ENCODE measurements at regions not wholly inside any gene's neighbourhood (a gene's known extent, or its start where the extent isn't known, plus 50 kb on each side); places are given as distances from the start of the nearest gene placed in this dataset.

DNA sequence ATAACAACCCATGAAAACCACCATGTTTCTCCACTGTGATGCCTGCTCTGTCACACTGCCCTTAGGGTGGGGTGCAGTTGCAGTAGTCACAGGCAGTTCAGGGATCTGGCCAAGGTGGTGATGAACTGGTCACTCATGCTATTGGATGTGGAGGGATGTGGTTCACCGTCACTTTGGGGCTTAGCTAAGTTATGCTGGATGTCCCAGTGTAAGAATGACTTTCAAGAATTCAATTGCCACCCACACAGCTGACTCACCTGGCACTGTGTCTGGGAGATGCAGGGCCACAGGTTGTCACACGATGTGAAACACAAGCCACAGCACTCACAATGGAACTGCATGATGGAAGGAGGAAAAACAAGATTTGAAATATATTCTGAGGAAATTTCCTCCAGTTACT, 146.1 kb upstream of the CTNNB1 start:
- DNase-seq: no peak

DNA sequence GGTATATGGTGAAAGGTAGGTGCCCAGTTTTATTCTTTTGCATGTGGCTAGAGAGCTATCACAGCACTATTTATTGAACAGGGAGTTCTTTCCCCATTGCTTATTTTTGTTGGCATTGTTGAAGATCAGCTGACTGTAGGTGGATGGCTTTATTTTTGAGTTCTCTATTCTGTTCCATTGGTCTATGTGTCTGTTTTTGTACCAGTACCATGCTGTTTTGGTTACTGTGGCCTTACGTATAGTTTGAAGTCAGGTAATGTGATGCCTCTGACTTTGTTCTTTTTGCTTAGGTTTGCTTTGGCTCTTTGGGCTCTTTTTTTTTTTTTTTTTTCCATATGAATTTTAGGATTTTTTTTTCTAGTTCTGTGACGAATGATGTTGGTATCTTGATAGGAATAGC, 139.2 kb upstream of the CTNNB1 start:
- no peak for DNase-seq

DNA sequence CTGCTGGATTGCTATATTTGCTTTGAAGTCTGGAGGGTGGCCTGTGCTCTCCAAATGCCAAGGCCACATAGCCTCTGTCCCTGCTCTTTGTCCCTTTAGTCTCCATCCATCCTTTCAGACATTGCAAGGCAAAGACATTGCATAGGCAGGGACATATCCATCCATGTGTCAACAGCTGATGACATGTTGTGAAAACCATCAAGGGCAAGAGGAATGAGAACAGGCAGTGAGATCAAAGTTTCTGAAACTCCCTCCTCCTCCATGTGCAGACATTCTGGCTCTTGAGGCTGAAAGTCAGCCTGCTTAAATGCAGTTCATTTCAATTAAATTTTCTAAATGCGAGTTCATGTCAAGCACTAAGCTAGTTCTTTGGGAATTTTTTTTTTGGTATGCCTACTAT, 135.2 kb upstream of the CTNNB1 start:
- no peak for DNase-seq

DNA sequence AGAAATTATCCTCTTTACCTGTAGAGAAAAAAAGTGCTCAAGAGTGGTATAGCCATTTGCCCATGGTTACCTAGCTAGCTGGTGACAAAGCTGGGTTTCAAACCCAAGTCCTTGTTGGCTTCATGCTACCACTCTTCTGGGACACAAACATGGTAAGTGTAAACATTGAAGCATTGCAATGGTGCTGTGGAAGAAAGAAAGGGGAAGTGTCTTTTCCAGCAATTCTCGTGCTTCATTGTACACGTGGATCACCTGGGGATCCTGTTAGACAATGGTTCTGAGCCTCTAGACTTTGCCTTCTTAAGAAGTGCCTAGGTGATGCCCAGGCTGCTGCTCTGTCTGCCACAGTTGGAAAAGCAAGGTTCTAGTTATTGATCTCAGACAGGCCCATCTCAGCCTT, 134.8 kb upstream of the CTNNB1 start:
- DNase-seq: no peak

DNA sequence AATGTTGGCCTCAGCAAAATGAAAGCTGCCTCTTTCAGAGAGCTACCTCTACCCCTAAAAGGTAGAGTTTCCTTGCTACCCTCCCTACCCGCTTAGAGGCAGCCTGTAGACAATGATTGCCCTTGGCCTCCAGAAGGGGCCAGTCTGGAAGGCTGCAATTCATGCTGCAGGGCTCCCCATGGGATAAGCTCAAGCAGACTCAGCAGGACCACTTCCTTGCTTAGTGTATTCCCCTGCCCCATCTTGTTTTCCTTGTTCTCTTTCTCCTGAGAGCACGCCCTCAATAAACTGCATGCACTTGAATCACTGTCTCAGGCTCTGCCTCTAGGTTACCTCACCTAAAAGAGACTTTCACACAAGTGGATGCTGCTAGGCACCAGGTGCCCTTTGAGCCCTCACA, 134.0 kb upstream of the CTNNB1 start:
- DNase-seq: no peak

DNA sequence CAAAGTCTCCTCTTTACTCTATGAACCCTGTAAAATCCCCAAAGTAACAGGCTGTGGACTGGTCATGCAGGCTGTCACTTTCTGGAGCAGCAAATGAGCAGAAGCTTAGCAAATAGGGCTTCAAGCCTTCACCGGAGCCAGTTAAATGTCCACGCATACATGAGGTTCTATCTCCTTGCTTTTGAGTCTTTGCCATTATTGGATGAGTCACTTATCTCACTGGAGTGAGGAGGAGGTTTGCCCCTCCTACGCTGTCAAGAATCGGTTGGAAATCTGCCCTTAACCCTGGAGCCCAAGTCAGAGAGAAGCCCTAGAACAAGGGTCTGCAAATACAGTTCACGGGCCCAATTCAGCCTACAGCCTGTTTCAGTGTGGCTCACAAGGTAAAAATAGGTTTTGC, 126.1 kb upstream of the CTNNB1 start:
- no peak for DNase-seq

DNA sequence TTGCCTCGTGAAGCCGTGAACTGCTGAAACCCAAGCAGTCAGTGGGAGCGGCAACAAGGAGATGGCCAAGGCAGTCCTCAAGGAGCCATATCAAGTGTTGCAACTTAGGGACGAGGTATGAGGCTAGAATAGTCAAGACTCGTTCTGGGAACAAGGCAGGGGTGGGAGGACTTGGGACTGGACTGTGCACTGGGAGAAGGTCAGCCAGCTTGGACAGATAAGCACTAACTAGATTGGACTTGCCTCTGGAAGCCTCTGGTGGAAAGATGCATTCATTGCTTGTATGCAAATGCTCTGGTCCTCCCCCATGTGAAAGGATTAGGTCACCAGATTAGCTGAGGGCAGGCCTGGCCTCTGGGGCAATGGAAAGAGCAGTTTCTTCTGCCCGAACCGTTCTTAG, 123.3 kb upstream of the CTNNB1 start:
- DNase-seq: no peak

DNA sequence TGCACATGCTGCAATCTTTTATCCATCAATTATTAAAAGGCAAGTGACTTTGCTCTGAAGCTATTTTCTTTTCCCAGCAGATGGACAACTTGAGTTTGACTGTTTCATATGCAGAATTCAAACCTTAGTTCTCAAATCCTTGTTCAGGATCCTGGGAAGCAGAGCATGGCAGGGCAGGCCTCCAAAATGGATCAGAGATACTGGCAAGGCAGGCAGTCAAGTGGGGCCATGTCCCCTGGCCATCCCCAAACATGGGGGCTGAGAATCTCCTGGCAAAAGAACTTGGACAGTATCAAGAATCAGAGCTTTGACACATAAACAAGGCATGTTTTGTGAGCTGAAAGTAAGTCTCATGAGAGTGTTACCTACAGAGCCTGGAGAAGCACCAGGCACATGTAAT, 122.9 kb upstream of the CTNNB1 start:
- DNase-seq: no peak

DNA sequence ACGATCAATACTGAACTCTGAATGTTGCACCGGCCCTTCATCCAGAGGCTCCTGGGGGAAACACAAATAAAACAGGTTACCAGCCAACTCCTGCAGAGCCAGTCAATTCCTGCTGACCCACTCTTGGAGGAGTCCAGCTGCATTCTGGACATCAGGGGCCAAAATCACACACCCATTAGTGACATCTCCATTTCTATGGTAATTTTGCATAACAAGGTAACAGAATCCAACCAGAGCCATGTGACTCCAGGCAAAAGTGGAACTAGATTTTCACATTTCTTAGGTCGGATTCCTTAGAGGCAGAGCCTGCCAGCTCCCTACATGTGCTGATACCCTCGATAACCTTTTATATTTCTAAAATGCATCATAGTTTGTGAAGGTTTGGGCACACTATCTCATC, 119.2 kb upstream of the CTNNB1 start:
- DNase-seq: no peak

DNA sequence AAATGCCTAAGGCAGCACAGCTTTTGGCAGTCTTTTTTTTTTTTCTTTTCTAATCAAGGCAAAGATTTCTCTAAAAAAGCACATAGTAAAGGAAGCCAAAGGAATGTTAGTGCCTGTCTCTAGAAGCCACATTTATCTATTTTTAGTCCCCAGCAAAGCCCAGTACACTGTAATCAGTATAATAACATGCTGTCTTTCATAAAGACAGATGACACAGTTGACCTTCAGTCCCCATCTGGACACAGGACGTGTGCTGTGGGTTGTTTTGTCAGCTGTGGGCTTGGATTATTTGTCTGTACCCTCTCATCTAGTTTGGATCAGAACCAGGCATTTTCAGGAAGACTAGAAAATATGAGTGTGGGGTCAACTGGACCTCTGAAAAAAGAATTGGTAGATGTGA, 110.4 kb upstream of the CTNNB1 start:
- DNase-seq: no peak

DNA sequence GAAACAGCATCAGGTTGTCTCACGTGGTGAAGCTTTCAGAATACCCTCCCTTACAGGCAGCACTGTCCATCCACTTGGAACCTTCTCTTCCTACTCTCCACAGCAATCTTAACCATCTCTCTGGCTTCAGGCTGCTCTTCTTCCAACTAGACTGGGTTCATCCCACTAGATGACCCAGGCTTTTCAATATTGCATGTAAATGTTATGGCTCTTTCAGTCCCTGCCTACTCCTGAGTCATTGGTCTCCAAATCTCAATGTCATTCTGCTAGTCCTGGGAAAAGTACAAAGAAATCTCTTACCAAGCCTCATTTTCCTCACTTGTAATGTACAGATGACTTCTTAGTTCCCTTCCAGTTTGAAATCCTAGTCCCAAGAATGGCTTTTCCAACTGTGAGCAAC, 109.7 kb upstream of the CTNNB1 start:
- DNase-seq: no peak

DNA sequence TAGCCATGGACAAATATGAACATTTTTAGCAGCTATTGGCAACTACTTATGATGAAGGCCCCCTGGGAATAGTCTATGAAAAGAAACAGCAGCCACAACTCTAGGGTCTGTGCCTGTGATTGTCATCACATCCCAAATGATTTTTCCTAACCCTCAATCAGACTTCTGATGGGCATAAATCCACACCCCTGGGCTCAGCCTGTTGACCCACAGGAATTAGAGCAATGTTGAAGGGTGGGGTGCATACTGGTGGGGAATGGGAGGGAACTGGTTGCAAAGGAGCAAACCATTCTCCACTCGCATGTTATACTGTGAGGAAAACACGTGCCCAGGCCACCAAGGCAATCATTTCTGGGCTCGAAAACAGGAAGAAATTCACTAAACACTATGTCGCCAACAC, 106.5 kb upstream of the CTNNB1 start:
- DNase-seq: no peak

DNA sequence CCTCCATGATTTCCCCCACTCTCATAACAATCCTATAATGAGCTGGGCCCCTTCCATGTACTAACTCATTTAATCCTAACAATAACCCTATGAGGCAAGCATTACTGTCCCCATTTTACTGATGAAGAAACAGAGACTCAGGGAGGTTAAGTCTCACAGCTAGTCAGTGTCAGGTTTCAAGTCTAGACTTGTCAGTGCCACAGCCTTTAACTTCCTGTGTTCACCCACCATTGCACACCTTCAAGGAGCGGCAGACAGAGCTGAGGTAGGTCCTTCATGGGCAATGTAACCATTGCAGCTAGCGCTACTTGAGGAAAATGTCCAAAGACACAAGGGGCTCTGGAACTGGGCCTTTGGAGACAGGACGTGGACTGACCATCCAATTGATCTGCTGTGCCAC, 105.8 kb upstream of the CTNNB1 start:
- no peak for DNase-seq

DNA sequence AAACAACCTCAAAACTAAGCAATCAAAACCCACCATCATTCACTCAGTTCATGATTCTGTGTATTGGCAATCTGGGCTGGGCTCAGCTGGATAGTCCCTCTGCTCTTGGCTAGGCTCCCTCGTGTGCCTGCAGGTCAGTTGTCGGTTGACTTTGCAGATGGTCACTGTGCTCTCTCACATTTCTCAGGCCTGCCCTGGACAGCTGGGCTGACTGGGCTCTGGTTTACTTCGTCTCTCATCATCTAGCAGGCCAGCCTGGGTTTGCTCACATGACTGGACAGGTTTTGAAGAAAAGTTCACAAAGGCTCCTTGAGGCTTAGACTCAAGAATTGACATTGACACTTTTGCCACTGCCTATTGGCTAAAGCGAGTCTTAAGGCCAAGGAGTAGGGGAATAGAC, 105.0 kb upstream of the CTNNB1 start:
- DNase-seq: no peak

DNA sequence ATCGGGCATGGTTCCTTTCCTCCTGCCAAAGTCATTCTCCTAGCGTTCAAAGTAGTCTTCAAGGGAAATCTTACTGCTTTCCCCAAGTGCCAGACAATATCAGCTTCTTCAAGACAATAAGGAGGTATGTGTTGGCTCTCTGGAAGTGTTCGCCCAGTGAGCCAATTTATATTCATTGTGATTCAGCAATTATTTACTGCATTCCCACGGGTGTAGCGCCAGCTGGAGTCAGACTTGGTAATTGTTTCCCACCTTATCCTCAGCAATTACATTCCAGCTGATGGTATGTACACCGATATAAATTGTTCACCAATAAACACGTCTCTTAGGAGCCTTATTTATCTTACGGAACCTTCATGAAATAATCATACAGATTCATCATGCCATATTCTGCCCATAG, 103.6 kb upstream of the CTNNB1 start:
- DNase-seq: no peak

DNA sequence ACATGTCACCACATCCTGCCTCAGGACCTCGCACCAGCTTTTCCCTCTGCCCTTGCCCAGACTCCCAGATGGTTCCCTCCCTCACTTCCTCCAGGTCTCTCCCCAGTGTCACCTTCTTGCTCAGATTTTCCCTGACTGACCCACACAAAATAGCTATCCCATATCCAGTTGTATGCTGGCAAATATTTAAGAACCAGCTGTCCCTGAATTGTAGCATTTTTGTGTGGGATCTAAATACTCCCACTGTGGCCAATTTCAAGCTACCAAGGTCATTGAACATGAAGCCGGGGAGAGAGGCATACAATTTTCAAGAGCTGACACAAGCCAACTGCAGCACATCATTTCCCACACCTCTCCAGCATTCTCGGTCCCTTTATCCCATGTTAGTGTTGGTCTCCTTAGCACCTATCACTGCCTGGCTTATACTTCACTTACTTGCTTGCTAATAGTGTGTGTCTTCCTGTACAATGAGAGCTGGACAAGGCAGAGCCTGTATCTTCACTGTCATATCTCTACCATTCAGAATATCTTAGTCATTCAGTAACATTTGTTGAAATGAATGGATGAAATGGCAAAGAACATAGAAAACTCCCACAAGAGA, 101.3 kb upstream of the CTNNB1 start:
- no peak for DNase-seq

DNA sequence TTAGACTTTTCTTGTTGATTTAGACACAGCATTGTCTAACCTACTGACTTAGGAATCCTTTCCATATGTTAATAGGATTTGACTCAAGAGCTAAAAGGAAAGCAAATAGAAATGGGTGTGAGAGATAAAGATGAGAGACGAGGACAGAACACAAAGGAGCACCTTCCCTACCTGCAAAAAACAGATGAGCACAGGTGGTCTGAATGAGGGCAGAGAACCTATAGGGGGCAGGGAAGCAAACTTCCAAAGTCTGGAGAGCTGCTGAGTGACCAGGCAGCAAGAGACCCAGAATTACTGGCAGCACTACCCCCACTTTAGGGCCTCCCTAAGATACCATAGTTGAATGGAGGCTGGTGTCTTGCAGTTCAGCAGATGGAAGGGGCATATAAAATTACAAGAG, 98.1 kb upstream of the CTNNB1 start:
- DNase-seq: no peak

DNA sequence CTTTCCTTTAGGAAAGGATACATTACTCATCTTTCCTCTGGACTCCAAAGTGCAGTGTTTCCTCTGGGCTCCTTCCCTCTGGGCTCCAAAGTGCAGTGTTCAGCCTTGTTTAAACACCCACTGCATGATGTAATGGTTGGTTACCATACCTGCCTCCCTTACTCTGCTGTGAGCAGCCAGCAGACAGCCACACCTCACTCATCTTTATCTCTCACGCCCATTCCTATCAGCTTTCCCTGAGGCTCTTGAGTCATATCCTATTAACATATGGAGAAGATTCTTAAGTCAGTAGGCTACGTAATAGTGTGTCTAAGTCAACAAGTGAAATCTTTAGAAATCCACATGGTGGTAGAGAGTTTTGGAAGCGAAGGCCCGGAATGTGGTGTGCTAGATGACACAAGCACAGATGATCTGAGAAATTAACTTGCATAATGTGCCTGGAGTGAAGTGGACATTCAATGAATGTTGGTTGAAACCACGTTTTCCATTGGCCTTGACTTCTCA, 97.2 kb upstream of the CTNNB1 start:
- no peak for DNase-seq

DNA sequence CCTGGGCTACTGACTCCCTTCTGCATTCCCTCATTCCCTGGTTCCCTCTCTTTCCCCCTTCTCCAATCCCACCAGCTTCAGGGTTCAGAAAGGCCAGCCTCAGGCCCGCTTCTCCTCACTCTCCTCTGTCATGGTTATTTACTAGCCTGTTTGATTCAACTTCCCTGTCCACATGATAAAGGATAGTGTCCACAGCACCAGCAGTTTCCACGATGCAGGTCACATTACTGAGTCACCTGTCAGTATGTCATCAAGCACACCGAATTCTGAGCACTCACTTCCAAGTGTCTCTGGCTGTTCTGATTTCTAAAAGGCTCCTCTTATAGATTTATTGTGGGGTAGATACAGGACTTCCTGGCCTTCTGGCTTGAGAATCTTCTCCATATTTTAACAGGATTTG, 96.6 kb upstream of the CTNNB1 start:
- no peak for DNase-seq

DNA sequence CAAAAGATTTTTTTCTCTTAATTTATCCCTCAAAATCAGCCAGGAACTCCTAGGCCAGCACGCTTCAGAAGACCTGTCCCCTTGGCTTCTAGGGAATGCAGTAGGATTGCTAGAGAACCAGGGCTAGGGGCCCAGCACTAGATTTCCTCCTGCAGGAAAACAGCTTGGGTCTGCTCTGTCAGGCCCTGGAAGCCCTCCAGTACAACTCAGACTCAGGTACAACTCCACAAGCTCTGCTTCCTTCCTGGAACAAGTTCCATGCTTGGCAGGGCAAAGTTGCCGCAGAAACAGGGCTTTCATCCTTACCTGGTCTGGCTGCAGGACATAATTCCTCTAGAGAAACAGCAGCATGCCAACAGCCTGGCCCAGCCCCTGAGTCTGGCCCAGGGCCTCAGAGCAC, 96.1 kb upstream of the CTNNB1 start:
- DNase-seq: no peak

DNA sequence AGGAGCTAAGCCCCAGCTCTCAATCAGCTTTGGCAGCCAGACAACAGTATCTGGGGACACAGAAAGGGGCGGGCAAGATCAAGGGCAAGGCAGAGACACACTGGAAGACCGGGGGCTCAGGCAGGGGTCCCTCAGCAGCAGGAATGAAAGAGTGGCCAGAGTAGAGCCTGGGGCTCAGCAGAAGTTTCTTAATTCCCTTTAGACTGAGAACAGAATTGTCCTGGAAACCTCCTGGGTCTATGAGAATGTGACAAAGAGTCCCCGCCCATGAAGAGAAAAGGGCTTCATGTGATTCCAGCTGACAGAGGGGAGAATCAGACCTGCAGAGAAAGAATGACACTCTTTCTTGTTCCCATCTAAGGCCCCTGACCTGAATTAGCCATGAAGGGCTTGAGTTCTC, 95.2 kb upstream of the CTNNB1 start:
- DNase-seq: no peak

DNA sequence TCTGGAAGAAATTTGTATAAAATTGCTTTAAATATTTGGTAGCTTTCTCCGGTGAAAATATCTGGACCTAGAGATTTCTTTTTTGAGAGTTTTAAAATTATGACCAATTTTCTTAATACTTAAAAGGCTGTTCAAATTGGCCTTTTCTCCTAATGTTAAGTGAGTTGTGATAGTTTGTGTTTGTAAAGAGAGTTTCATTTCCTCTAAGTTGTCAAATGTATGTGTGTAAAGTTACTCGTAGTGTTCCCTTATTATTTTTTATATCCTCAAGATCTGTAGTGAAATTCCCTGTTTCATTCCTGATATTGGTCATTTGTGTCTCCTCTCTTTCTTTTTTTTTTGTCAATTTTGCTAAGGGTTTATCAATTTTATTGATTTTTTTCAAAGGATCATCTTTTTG, 92.6 kb upstream of the CTNNB1 start:
- DNase-seq: no peak

DNA sequence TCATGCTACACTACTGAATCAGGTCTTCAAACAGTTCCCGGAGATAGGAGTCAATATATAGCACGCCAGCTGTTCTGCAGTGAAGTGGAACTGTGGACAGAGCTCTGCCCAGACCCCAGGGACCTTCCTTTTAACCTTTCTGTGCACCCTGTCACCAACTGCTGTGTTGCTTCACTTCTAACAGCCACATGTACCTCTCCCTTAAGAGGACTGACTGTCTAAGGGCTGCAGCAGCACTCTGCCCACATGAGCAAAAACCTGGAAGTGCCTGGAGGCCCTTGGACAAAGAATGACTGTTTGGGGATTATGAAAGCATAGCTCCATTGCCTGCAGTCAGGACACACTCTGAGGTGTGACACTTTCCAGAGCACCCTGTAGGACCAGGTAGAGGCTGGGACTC, 88.3 kb upstream of the CTNNB1 start:
- DNase-seq: no peak

DNA sequence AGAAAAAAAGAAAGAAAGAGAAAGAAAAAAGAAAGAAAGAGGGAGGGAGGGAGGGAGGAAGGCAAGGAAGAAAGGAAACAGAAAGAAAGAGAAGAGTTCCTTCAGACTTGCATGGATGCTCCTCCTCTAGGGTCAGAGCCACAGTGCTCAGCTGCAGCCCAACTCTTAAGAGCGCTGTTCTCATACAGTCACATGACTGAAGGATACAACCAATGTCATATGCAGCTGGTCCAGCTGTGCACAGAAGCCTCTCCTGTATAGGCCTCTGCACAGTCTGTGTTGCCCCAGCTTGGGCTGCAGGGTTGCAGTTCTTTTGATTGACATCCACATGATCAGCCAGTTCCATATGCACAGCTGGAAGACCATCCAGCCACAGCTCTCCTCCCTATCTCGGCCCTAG, 86.8 kb upstream of the CTNNB1 start:
- no peak for DNase-seq

DNA sequence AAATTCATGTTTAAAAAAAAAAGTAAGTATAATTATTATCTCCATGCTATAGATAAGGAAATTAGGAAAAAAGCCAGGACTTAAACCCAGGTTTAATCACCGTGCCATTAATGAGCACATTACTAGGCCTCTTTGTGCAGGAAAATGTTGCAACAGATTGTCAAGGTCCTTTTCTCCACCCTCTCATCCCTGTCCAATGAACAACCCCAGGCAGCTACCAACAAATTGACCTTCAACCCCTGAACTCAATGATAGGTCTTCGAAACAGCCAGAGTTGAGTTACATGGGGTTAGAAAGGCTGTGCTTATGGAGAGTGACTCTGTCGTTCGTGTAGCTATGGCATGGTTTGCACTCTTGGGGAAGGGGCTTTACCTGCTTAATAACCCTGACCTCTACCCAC, 84.2 kb upstream of the CTNNB1 start:
- DNase-seq: no peak

DNA sequence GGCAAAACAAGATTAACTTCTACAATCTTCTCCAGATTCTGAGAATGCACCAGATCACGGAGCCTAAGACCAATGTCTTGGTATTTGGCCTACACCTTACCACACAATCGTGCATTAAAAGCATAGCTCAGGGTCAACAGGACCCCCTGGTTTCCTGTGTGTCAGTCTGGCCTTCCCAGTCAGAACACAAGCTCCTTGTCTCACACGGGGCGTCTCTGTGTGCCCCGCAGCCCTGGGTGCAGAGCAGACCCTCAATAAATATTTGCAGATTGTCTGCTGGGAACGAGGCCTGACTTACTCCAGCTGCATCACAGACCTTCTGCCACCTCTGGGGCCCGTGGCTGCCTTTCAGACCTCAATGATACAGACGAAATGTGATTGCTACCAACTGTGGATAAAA, 82.5 kb upstream of the CTNNB1 start:
- no peak for DNase-seq

Data from SIG-M5 (cell line).